Right renal pelvis (tissue), 4 donors: ENCODE measurements at regions not wholly inside any gene's neighbourhood (a gene's known extent, or its start where the extent isn't known, plus 50 kb on each side); places are given as distances from the start of the nearest gene placed in this dataset.

Experiments
- DNase-seq, 4 donors: peaks; one replicate each; pipeline ENCODE4 v3.0.0-alpha.2; 2013; ENCODE audit warnings: low read depth in 4 of 4, low spot score in 3 of 4, missing footprints in 1 of 4

- DNase-seq: peak in 2 of 4 donors; percentile 68 to 78
Measured at GRCh38 chr6:105992315-105992961, 93.7 kb upstream of the PRDM1 start.

DNA sequence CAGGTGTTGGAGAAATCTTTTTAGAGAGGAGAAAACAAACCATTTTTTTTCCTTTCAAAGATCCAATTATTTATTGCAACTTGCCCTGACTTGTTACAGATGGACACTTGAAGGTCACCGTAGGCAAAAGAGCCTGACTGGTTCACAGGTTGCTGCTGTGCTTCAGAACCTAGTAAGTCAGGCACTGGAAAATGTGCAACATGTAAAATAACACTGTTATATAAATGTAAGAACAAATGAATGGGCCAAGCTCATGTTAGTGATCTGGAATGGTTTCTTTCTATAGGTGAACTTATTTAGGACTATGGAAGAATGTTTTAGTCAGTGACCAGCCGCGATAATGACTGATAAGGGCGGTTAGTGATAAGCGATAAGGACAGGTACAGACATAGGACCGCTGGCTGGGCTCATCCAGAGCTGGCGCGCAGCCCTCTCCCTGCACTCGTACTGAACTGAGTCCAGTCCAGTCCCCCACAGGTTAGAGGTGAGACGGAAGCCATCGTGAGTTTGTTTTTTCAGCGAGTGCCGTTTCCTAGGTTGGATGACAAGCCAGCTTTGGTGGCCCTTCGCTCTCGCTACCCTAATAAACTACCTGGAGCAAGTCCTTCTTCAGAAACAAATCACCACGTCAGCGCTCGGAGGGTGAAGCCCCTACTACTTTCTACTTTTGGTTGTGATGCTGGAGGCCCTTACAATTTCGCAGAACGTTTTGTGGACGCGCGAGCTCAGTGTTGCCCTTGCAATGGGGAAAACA is 94.4 kb upstream of the PRDM1 start:
- no peak for DNase-seq

DNA sequence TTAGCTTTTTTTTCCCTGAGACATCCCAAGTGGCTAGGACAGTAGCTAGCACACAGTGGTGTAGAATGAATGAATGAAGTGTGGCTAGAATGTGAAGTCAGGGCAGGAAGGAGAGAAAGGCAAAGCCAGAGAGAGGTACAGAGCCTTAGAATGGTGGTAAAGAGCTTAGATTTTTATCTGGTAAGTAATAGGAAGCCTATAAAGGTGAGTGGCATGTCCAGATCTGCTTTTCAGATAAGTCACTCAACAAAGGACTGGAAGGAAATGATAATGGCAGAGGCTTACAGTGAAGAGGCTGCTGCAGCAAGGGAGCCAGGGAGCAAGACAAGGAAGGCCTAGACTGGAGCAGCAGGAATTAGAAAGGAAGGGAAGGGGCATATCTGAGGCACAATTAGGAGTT is 96.0 kb upstream of the PRDM1 start:
- DNase-seq: no peak

DNA sequence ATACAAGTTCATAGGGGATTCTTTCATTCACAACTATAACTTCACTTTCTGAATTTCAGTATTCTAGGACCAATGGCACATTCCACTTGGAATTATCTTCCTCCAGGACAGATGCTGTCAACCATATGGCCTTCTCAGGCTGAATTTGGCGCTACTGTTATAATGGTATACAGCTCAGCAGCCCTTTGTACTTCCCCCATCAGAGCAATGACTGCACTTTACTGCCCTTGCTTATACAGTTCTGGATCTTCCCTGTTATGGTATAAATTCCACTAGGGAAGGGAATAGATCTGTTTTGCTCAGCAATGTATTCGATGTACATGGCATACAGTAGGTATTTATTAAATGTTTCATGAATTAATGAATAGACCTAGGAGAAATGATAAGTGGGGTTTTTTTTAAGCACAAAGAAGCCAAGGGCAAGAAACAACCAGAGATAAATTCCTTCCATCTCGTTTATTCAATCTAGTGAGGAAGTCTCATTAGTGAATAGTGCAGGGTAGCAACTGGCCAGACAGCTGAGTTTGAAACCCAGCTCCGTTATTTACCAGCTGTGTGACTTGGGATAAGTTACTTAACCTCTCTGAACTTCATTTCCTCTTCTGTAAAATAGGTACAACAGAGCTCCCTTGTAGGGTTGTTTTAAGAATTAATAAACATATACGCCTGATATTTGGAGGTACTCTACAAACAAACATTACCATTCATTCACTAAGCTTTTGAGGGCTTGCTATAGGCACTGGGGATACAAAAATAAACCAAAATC is 97.1 kb upstream of the PRDM1 start:
- no peak for DNase-seq

DNA sequence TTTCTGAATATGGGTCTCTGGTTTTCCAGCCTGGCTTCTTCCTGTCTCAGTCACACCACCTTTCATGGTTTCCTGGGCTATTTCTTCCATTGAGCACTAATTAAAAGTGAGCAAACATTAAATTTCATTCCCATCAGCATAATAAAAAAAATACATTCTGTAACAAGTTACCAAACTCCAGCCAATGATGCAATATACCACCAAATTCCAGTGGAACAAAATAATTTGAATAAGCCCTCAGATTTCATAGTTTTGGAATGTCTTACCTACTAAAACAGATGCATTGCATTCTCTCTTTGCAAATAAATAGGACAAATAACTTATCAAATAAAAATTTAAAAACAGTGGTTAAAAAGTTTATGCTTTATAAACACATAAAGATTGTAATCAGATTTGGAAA is 97.8 kb upstream of the PRDM1 start:
- no peak for DNase-seq

DNA sequence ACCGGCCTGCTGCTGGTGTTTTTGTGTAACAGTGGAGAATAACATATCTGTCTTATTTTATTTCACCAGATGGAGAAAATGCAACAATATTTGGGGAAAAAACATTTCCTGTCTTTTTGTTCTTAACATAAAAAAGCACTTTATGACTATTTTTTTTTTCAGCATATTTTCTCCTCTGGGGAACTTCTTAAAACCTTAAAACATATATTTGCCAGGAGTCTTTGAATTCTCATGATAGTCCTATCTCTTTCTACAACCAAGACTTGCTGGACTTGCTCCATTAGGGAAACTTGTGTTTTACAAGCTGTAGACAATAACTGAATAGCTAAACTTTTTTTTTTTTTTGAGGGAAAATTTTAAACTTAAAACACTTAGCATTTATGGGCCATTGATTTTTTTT is 98.6 kb upstream of the PRDM1 start:
- no peak for DNase-seq

- no peak for DNase-seq
Measured at GRCh38 chr6:105986998-105987397, 99.1 kb upstream of the PRDM1 start.

DNA sequence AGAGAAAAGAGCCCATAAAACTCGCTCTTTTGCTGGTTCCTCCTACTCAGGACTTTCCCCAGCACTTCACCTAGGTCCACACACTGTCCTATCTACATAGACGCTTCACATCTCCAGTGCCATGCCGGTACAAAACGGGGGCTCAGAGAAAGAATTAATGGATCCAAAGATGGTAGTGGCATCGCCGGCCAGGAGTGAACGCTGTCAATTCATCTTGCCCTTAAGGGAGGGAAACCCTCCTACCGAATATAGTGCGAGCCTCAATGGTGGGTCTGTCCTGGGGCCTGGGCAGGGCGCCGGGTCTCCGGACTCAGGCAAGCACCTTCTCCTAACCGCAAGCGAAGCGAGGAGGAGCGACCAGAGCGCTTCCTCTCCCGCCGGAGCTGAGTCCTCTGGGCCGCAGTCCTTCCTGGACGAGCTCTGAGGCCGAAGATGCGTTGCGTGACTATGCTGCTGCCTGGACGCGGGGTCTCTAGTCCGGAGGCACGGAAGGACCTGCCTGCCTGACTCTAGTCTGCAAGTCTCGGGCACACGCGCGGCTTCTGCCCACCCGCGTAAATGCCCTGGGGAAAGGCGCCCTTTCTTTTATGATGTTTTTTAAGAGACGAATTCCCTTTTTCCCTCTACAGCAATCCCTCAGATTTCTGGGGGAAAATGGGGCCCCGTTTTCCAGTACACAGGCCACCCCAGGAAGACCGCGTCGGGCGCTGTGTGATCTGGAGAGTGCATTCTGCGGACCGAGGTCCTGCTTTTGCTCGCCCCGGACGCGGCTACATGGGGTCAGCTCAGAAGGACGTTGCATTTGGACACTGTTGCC is 100.1 kb upstream of the PRDM1 start:
- DNase-seq: no peak

DNA sequence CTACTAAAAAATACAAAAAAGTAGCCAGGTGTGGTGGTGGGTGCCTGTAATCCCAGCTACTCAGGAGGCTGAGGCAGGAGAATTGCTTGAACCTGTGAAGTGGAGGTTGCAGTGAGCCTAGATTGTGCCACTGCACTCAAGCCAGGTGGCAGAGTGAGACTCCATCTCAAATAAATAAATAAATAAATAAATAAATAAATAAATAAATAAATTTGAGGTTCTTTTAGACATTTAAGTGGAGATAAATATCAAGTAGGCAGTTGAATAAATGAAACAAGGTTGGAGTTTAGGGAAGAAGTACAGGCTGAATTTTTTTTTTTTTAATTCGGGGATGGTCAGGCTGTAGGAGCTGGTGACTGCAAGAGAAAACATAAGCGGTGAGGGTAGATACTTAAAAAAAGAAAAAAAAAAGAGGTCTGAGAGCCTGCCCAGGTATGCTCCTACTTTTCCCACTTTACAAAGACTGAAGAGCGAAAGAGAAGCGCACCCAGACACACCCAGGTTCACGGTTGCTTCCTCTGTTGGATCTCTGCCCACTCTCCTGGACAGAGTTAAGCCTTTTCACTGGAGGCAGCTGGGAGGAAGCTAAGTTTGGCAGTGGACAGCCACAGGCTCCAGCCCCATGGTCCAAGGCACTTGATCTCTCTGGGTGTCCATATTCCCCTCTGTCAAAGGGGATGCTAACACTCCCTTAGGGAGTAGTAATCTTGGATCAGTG is 100.9 kb upstream of the PRDM1 start:
- no peak for DNase-seq

DNA sequence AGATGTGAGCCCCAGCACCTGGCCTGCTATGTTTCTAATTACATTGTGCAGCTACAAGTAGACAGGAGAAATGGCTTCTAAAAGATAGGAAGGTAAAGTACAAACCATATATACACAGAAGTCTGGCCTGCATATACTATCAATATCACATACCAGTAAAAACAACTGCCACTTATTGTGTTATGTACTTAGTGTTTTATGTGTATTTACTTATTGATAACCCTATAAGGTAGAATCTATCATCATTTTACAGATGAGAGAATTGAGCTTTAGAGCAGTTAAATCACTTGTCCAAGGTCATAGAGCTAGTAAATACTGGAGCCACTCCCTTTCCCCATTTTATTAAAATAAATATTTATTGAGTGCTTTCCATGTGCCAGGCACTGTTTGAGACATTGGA is 102.4 kb upstream of the PRDM1 start:
- DNase-seq: no peak

- no peak for DNase-seq
Measured at GRCh38 chr6:105982761-105983540, 103.2 kb upstream of the PRDM1 start.

GRCh38 chr6:105981888-105982358 is 104.2 kb upstream of the PRDM1 start:
- DNase-seq: no peak

DNA sequence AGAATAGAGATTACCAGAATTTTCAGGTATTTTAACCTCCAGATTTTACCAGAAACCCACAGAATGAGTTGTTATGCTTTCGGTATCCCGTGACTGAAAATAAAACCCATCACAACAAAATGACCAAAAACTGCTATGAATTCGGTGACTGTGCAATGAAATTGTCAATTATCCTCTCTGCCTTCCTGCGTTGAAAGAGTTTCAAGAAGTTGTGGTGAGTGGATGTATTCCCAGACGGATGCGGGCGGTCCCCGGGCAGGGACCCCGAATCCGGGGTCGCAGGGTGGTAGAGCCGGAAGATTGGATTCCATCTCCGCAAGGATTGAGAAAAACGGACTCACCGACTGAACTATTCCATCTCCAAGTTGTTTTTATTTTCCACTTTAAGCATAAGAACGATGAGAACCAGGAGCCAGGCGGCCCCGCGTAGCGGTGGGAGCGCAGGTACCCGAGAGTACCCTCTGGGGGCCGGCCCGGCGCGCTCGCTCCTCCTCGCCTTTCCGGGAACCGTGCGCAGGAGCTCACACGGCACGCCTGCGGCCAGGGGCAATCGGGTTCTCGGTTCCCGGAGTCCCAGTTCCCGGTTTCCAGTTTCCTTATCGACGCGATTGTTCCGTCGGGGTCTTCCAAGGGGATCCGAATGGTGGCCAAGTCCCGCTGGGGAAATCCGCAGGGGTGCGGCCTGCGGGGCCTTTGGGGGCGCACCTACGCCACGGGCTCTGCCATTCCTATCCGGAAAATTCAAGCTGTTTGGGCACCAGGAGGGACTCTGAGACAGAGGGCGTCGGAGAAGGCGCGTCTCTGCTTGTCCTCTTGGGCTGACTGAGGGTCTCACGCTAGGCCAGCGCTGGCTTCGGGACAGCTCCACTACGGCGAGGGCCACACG is 104.9 kb upstream of the PRDM1 start:
- no peak for DNase-seq

DNA sequence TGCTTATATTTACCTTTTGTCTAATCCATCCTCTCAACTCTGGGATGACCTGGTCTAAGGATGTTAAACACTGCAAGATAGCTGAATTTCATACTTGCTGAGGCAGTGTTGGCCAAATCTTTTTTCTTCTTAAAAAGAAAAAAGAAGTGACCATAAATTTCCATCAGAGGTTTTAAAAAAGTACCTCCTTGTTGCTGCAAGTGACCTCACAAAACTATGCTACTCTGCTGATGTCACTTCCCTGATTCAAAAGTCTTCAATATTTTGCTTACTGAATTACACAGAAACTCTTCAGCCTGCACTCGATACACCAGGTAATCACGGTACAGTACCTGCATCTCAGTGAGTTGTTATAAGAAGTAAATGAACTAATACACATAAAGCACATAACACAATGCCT is 107.2 kb upstream of the PRDM1 start:
- no peak for DNase-seq

DNA sequence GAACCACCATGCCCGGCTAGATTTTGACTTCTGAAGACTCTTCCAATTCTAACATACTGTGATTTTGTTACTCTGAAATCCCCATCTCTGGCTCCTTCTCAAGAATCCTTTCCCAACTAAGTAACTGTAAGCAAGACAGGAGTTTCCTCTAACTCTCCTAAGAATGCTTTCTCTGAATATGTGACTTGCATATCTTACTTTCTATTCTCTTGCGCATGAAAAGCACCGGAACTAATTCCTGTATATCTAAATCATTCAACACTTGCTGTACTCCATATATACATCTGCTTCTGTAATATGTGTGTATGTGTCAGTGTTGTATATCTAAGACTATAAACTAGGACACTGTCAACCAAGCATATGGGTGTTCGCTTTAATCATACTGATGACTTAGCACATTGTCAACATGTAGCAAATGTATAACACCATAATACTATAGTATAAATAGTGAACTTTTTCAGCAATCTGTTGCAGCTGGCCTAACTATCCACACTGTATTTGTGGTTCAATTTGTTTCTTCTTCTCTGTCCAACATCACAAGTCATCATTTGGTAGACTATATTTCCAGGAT is 108.1 kb upstream of the PRDM1 start:
- no peak for DNase-seq

GRCh38 chr6:105974986-105975385 is 111.2 kb upstream of the PRDM1 start:
- no peak for DNase-seq

GRCh38 chr6:105972440-105972839 is 113.7 kb upstream of the PRDM1 start:
- no peak for DNase-seq
